H1 (cell line): ENCODE measurements at regions not wholly inside any gene's neighbourhood (a gene's known extent, or its start where the extent isn't known, plus 50 kb on each side); places are given as distances from the start of the nearest gene placed in this dataset.

Experiments
- CTCF ChIA-PET: fragments of 300-600 bp; sonication (Branson Sonifier 250); formaldehyde crosslinking; loops from one replicate; lab custom pipeline; 2021; ENCODE audit not compliant: partially characterized antibody; lab: Charles Lee
- POLR2A ChIA-PET: fragments of 300-600 bp; sonication (Branson Sonifier 250); formaldehyde crosslinking; loops from one replicate; lab custom pipeline; 2021; ENCODE audit warnings: inconsistent platforms; ENCODE audit not compliant: partially characterized antibody; lab: Charles Lee
- DNase-seq, 2 experiments: peaks; one replicate each; pipeline versions ENCODE4 v3.0.0 to v3.0.0-alpha.2; 2010 to 2022; ENCODE audit warnings: low spot score in 2 of 2, low read depth in 1 of 2, mixed read lengths in 1 of 2
- FAIRE-seq: peaks from 2 replicates; lab custom pipeline; 2011; peaks lifted over from hg19 to GRCh38; lab: Jason Lieb, UNC
- H2AFZ ChIP-seq: 2 replicates; pipeline ENCODE4 v1.8.1; 2012; ENCODE audit warnings: low read length, inconsistent platforms
- H2AK5ac ChIP-seq: 2 replicates; pipeline ENCODE4 v1.6.1; 2013; ENCODE audit warnings: low read depth, low read length
- H2BK120ac ChIP-seq: replicated peaks from 2 replicates; pipeline ENCODE3; 2013; ENCODE audit warnings: low read depth, low read length, inconsistent platforms
- H2BK12ac ChIP-seq: 2 replicates; pipeline ENCODE4 v1.6.1; 2013; ENCODE audit warnings: low read depth, low read length
- H2BK15ac ChIP-seq: 2 replicates; pipeline ENCODE4 v1.6.1; 2013; ENCODE audit warnings: low read length
- H2BK20ac ChIP-seq: 2 replicates; pipeline ENCODE4 v1.6.1; 2013; ENCODE audit warnings: low read length
- H2BK5ac ChIP-seq: 2 replicates; pipeline ENCODE4 v1.6.1; 2013; ENCODE audit warnings: low read depth, low read length
- H3K14ac ChIP-seq: 2 replicates; pipeline ENCODE4 v1.6.1; 2013; ENCODE audit warnings: inconsistent platforms; ENCODE audit not compliant: insufficient read length
- H3K18ac ChIP-seq: 2 replicates; pipeline ENCODE4 v1.6.1; 2013; ENCODE audit warnings: low read length; ENCODE audit errors: extremely low read depth
- H3K23ac ChIP-seq: 2 replicates; pipeline ENCODE4 v1.6.1; 2013; ENCODE audit warnings: inconsistent platforms; ENCODE audit not compliant: insufficient read length
- H3K23me2 ChIP-seq: 2 replicates; pipeline ENCODE4 v1.6.1; 2013; ENCODE audit warnings: low read depth, low read length
- H3K27ac ChIP-seq: 2 replicates; pipeline ENCODE4 v1.6.1; 2011; ENCODE audit warnings: low read depth, low read length, inconsistent platforms
- H3K27me3 ChIP-seq, 4 experiments: replicated peaks in 1 of 4; 1 replicate in 1 of 4; 2 replicates in 3 of 4; pipeline versions ENCODE4 v1.6.1 to v1.8.1; 2011 to 2013; ENCODE audit warnings: low read length in 3 of 4, mild to moderate bottlenecking in 3 of 4, inconsistent platforms in 2 of 4, mixed read lengths in 2 of 4, moderate library complexity in 1 of 4; ENCODE audit not compliant: control insufficient read depth in 3 of 4, insufficient read depth in 3 of 4; ENCODE audit errors: extremely low read depth in 1 of 4
- H3K36me3 ChIP-seq, 4 experiments: 2 replicates each; pipeline versions ENCODE4 v1.6.1 to v1.8.1; 2011 to 2013; ENCODE audit warnings: mild to moderate bottlenecking in 4 of 4, low read length in 3 of 4, moderate library complexity in 2 of 4, control low read depth in 1 of 4, inconsistent platforms in 1 of 4; ENCODE audit not compliant: insufficient read depth in 4 of 4, control insufficient read depth in 2 of 4
- H3K4ac ChIP-seq: replicated peaks from 2 replicates; pipeline ENCODE3; 2013; ENCODE audit warnings: low read length, low read depth, mixed read lengths, inconsistent platforms; ENCODE audit not compliant: insufficient read length
- H3K4me1 ChIP-seq, 4 experiments: replicated peaks in 1 of 4; 1 replicate in 1 of 4; 2 replicates in 3 of 4; pipeline versions ENCODE4 v1.6.1 to v1.8.1; 2011 to 2013; ENCODE audit warnings: low read length in 3 of 4, inconsistent platforms in 2 of 4, mixed read lengths in 1 of 4; ENCODE audit not compliant: insufficient read depth in 4 of 4, control insufficient read depth in 3 of 4
- H3K4me2 ChIP-seq, 2 experiments: 2 replicates each; pipeline versions ENCODE4 v1.6.1 to v1.8.1; 2011 to 2013; ENCODE audit warnings: low read depth in 2 of 2, low read length in 2 of 2, control low read depth in 1 of 2, inconsistent platforms in 1 of 2, mild to moderate bottlenecking in 1 of 2; ENCODE audit not compliant: insufficient read depth in 1 of 2
- H3K4me3 ChIP-seq, 4 experiments: fragments of 200-600, 300-600 bp in 1 of 4; sonication (generic), shearing (Covaris generic), sonication (Bioruptor Twin) in 1 of 4; 2 replicates each; pipeline versions ENCODE4 v1.5.1 to v1.8.1; 2011 to 2016; ENCODE audit warnings: low read length in 4 of 4, low read depth in 3 of 4, control low read depth in 2 of 4, inconsistent platforms in 2 of 4, mild to moderate bottlenecking in 2 of 4, mixed read lengths in 1 of 4, moderate library complexity in 1 of 4; ENCODE audit not compliant: insufficient read depth in 2 of 4; ENCODE audit errors: extremely low read depth in 1 of 4
- H3K56ac ChIP-seq: replicated peaks from 2 replicates; pipeline ENCODE3; 2013; ENCODE audit warnings: low read depth, mild to moderate bottlenecking, mixed read lengths, low read length, inconsistent platforms; ENCODE audit not compliant: insufficient read length
- H3K79me1 ChIP-seq: 2 replicates; pipeline ENCODE4 v1.6.1; 2013; ENCODE audit warnings: low read depth, low read length, control low read depth
- H3K79me2 ChIP-seq, 2 experiments: 2 replicates each; pipeline versions ENCODE4 v1.6.1 to v1.8.1; 2012 to 2013; ENCODE audit warnings: low read length in 2 of 2, mild to moderate bottlenecking in 2 of 2, inconsistent platforms in 1 of 2; ENCODE audit not compliant: insufficient read depth in 2 of 2, control insufficient read depth in 1 of 2
- H3K9ac ChIP-seq, 4 experiments: replicated peaks in 1 of 4; 1 replicate in 1 of 4; 2 replicates in 3 of 4; pipeline versions ENCODE4 v1.6.1 to v1.8.1; 2011 to 2013; ENCODE audit warnings: low read depth in 3 of 4, low read length in 3 of 4, control low read depth in 2 of 4, mild to moderate bottlenecking in 2 of 4, moderate library complexity in 2 of 4, inconsistent platforms in 1 of 4; ENCODE audit errors: extremely low read depth in 1 of 4
- H3K9me3 ChIP-seq, 2 experiments: 2 replicates each; pipeline versions ENCODE4 v1.6.1 to v1.8.1; 2012 to 2013; ENCODE audit warnings: mild to moderate bottlenecking in 2 of 2, moderate library complexity in 2 of 2, control low read depth in 1 of 2, inconsistent platforms in 1 of 2, low read depth in 1 of 2, low read length in 1 of 2, mixed read lengths in 1 of 2; ENCODE audit not compliant: insufficient read depth in 2 of 2
- H4K20me1 ChIP-seq, 2 experiments: replicated peaks in 1 of 2; 2 replicates each; pipeline versions ENCODE3 to v1.8.1; 2011 to 2013; ENCODE audit warnings: inconsistent platforms in 2 of 2, low read length in 2 of 2, mild to moderate bottlenecking in 1 of 2; ENCODE audit not compliant: insufficient read depth in 2 of 2, control insufficient read depth in 1 of 2
- H4K5ac ChIP-seq: 2 replicates; pipeline ENCODE4 v1.6.1; 2013; ENCODE audit warnings: low read length, low read depth, mixed read lengths, inconsistent platforms; ENCODE audit not compliant: insufficient read length
- H4K8ac ChIP-seq: 2 replicates; pipeline ENCODE4 v1.8.0; 2013; ENCODE audit warnings: mild to moderate bottlenecking, moderate library complexity, low read length, inconsistent platforms; ENCODE audit not compliant: insufficient read depth; ENCODE audit errors: extremely low read depth
- H4K91ac ChIP-seq: replicated peaks from 2 replicates; pipeline ENCODE3; 2013; ENCODE audit warnings: low read length, mixed read lengths, inconsistent platforms; ENCODE audit not compliant: insufficient read length
- CBX5 ChIP-seq: fragments of 300-800, 300-1000 bp; sonication (generic); IDR thresholded peaks from 2 replicates; pipeline ENCODE4 v1.7.1; 2016; ENCODE audit warnings: antibody characterized with exemption, low read length, low read depth
- EP300 ChIP-seq, 2 experiments: IDR thresholded peaks; 1 replicate in 1 of 2; 2 replicates in 1 of 2; pipeline ENCODE4 v1.6.1; 2011 to 2012; ENCODE audit warnings: low read depth in 2 of 2, low read length in 2 of 2, mild to moderate bottlenecking in 2 of 2, borderline replicate concordance in 1 of 2, inconsistent platforms in 1 of 2, moderate library complexity in 1 of 2
- GTF2F1 ChIP-seq: IDR thresholded peaks from 2 replicates; pipeline ENCODE4 v1.6.1; 2012; ENCODE audit warnings: low read depth, low read length, improper control_type of control experiment, borderline replicate concordance
- HDAC6 ChIP-seq: IDR thresholded peaks from one replicate; pipeline ENCODE4 v1.7.1; 2012; ENCODE audit warnings: low read depth, mild to moderate bottlenecking, inconsistent platforms, low read length, moderate library complexity
- MAFK ChIP-seq: IDR thresholded peaks from 2 replicates; pipeline ENCODE4 v1.6.1; 2012; ENCODE audit warnings: low read depth, mild to moderate bottlenecking, improper control_type of control experiment, low read length
- POLR2A ChIP-seq, 2 experiments: IDR thresholded peaks; 1 replicate in 1 of 2; 2 replicates in 1 of 2; pipeline ENCODE4 v1.6.1; 2011; ENCODE audit warnings: low read depth in 2 of 2, low read length in 2 of 2, mild to moderate bottlenecking in 2 of 2; ENCODE audit errors: control extremely low read depth in 1 of 2
- POU5F1 ChIP-seq: IDR thresholded peaks from 2 replicates; pipeline ENCODE4 v1.6.1; 2011; ENCODE audit warnings: low read depth, mild to moderate bottlenecking, low read length, moderate library complexity
- RNF2 ChIP-seq: fragments of 200-900, 300-1000 bp; sonication (generic); IDR thresholded peaks from 2 replicates; pipeline ENCODE4 v1.7.1; 2016; ENCODE audit warnings: borderline replicate concordance, low read depth, mild to moderate bottlenecking, antibody characterized with exemption, low read length; ENCODE audit not compliant: poor library complexity, severe bottlenecking; ENCODE audit errors: missing control alignments
- SIX5 ChIP-seq: IDR thresholded peaks from 2 replicates; pipeline ENCODE4 v1.6.1; 2011; ENCODE audit warnings: mild to moderate bottlenecking, low read depth, low read length
- SP2 ChIP-seq: IDR thresholded peaks from 2 replicates; pipeline ENCODE4 v1.6.1; 2012; ENCODE audit warnings: mild to moderate bottlenecking, low read length, inconsistent platforms
- SP4 ChIP-seq: IDR thresholded peaks from 2 replicates; pipeline ENCODE4 v1.6.1; 2012; ENCODE audit warnings: low read length, inconsistent platforms
- SUZ12 ChIP-seq: fragments of 200-600 bp; sonication (generic); IDR thresholded peaks from 2 replicates; pipeline ENCODE4 v1.6.1; 2012; ENCODE audit warnings: mild to moderate bottlenecking, inconsistent platforms, low read length, moderate library complexity, mixed read lengths
- TCF12 ChIP-seq: IDR thresholded peaks from 2 replicates; pipeline ENCODE4 v1.6.1; 2011; ENCODE audit warnings: low read depth, mild to moderate bottlenecking, low read length
- WGBS, 2 experiments: shearing (Covaris generic) in 1 of 2; methylation state at CpG; one replicate each; pipeline versions ENCODE4 v1.1.6 to v1.1.7; 2013 to 2015; ENCODE audit warnings: low lambda C conversion rate in 2 of 2, mixed read lengths in 2 of 2, inconsistent platforms in 1 of 2, low coverage in 1 of 2, missing lambda C conversion rate in 1 of 2; ENCODE audit not compliant: insufficient replicate concordance in 2 of 2, insufficient coverage in 1 of 2, insufficient read length in 1 of 2; ENCODE audit errors: extremely low coverage in 1 of 2, missing lambda C conversion rate in 1 of 2; 5-methylcytosine and 5-hydroxymethylcytosine counted together

GRCh38 chr7:25329815-25330214 lies 101.5 kb upstream of the NPVF start:
- Histone ChIP-seq H2BK12ac (no peak overlapping the region), H3K56ac (no peak overlapping the region), H3K4me1 (no peaks in the 10 kb centered on the region), H4K91ac (no peak overlapping the region), H4K5ac (no peak overlapping the region), H3K27me3 (no peaks in the 10 kb centered on the region; a peak in 1 of 7 replicates), H3K18ac (no peak overlapping the region), H3K27ac (no peak overlapping the region), H2AK5ac (no peak overlapping the region), H3K4me2 (no peak overlapping the region), H3K4ac (no peak overlapping the region), H2BK120ac (no peak overlapping the region), H2BK20ac (no peak overlapping the region), H4K20me1 (no peaks in the 10 kb centered on the region), H4K8ac (no peak overlapping the region), H3K79me1 (no peaks in the 10 kb centered on the region), H3K9me3 (no peaks in the 10 kb centered on the region), H2BK5ac (no peak overlapping the region), H3K4me3 (no peak overlapping the region), H3K36me3 (no peaks in the 10 kb centered on the region), H3K23ac (no peak overlapping the region), H3K9ac (no peak overlapping the region), H3K23me2 (peaks cover 3% of the 10 kb centered on the region; the same call in 1 of the 2 replicates), H2BK15ac (no peak overlapping the region), H2AFZ (no peak overlapping the region), H3K79me2 (no peaks in the 10 kb centered on the region), H3K14ac (no peak overlapping the region)
- FAIRE-seq (no peak), DNase-seq (no peak)
- TF ChIP-seq GTF2F1 (no peak), RNF2 (no peak), MAFK (no peak), POLR2A (IDR thresholded peaks at IDR 0.05; ENCODE audit: control extremely low read depth in 1 of 2, low read depth in 2 of 2, low read length in 2 of 2) (no peak), POU5F1 (no peak), TCF12 (no peak), SUZ12 (no peak), SP4 (no peak), SIX5 (no peak), EP300 (IDR thresholded peaks at IDR 0.05; ENCODE audit: borderline replicate concordance in 1 of 2, low read depth in 2 of 2, low read length in 2 of 2) (no peak), CBX5 (no peak), SP2 (no peak), HDAC6 (no peak)
- CTCF ChIA-PET = interaction anchor here (0.7 to 1.4 kb wide), 2 partner anchors 11 to 114 kb away, joined by 3 read pairs; no protein-coding TSS in a partner anchor
- 87% methylated on average over 2 of the region's 2 CpGs; no CpG with 5 or more reads in 1 of the 2 experiments for WGBS, 2 experiments
- POLR2A ChIA-PET = no interaction called here
